GM23338 (cell line): ENCODE measurements at regions not wholly inside any gene's neighbourhood (a gene's known extent, or its start where the extent isn't known, plus 50 kb on each side); places are given as distances from the start of the nearest gene placed in this dataset.

Experiments
- ATAC-seq: fragments of 200-7000 bp; cut with Tn5 transposase; 3 replicates; pipeline ENCODE4 v1.9.1; 2020
- DNase-seq: peaks from one replicate; pipeline ENCODE4 v3.0.0-alpha.2; 2015; ENCODE audit warnings: low spot score
- H2AFZ ChIP-seq: fragments of 200-600 bp; sonication (generic); 2 replicates; pipeline ENCODE4 v1.8.0; 2016; ENCODE audit warnings: antibody characterized with exemption, mild to moderate bottlenecking, moderate library complexity
- H3F3A ChIP-seq: fragments of 200-600 bp; sonication (generic); replicated peaks from 2 replicates; pipeline ENCODE4 v1.8.0; 2017; ENCODE audit warnings: antibody characterized with exemption, mixed run types, low read depth
- H3K27ac ChIP-seq: fragments of 200-600 bp; sonication (generic); 2 replicates; pipeline ENCODE4 v1.6.1; 2016; ENCODE audit warnings: low read depth
- H3K27me3 ChIP-seq: fragments of 200-600 bp; sonication (generic); 2 replicates; pipeline ENCODE4 v1.8.0; 2016; ENCODE audit warnings: mild to moderate bottlenecking, mixed run types, moderate library complexity; ENCODE audit not compliant: insufficient read depth
- H3K36me3 ChIP-seq: fragments of 200-600 bp; sonication (generic); 2 replicates; pipeline ENCODE4 v1.8.0; 2016; ENCODE audit warnings: mild to moderate bottlenecking; ENCODE audit not compliant: insufficient read depth
- H3K4me1 ChIP-seq: fragments of 200-600 bp; sonication (generic); 2 replicates; pipeline ENCODE4 v1.8.0; 2016; ENCODE audit warnings: mild to moderate bottlenecking, moderate library complexity; ENCODE audit not compliant: insufficient read depth
- H3K4me2 ChIP-seq: fragments of 200-600 bp; sonication (generic); 2 replicates; pipeline ENCODE4 v1.7.1; 2017; ENCODE audit warnings: mixed run types
- H3K4me3 ChIP-seq: fragments of 200-600 bp; sonication (generic); 2 replicates; pipeline ENCODE4 v1.6.1; 2016; ENCODE audit warnings: mixed run types
- H3K79me2 ChIP-seq: fragments of 200-600 bp; sonication (generic); replicated peaks from 2 replicates; pipeline ENCODE4 v1.8.0; 2017; ENCODE audit warnings: mild to moderate bottlenecking; ENCODE audit not compliant: insufficient read depth
- H3K9me2 ChIP-seq: fragments of 200-600 bp; sonication (generic); 2 replicates; pipeline ENCODE4 v1.8.0; 2017; ENCODE audit not compliant: insufficient read depth
- H4K20me1 ChIP-seq: fragments of 200-600 bp; sonication (generic); replicated peaks from 2 replicates; pipeline ENCODE4 v1.8.0; 2017; ENCODE audit warnings: mild to moderate bottlenecking; ENCODE audit not compliant: insufficient read depth
- H3K27ac Mint-ChIP-seq: 2 replicates; pipeline ENCODE4 v1.8.0; 2020; ENCODE audit warnings: inconsistent platforms, mild to moderate bottlenecking, moderate library complexity, mixed read lengths
- H3K27me3 Mint-ChIP-seq: 3 replicates; pipeline ENCODE4 v1.8.0; 2022; ENCODE audit warnings: low read depth, mild to moderate bottlenecking, moderate library complexity, mixed read lengths, inconsistent platforms; ENCODE audit not compliant: insufficient read depth, poor library complexity
- H3K36me3 Mint-ChIP-seq: 3 replicates; pipeline ENCODE4 v1.8.0; 2021; ENCODE audit warnings: low read depth, mild to moderate bottlenecking, inconsistent platforms, moderate library complexity, mixed read lengths
- H3K4me1 Mint-ChIP-seq: 3 replicates; pipeline ENCODE4 v1.8.0; 2020; ENCODE audit warnings: mild to moderate bottlenecking, inconsistent platforms, mixed read lengths
- H3K4me3 Mint-ChIP-seq: 3 replicates; pipeline ENCODE4 v1.8.0; 2021; ENCODE audit warnings: moderate library complexity, mild to moderate bottlenecking, inconsistent platforms, mixed read lengths
- H3K9me3 Mint-ChIP-seq: 3 replicates; pipeline ENCODE4 v1.8.0; 2020; ENCODE audit warnings: moderate library complexity, mild to moderate bottlenecking, inconsistent platforms, mixed read lengths
- CTCF ChIP-seq, 2 experiments: fragments of 200-600 bp in 1 of 2; sonication (generic) in 1 of 2; conservative IDR thresholded peaks; 2 replicates each; pipeline versions ENCODE4 v1.5.1 to v1.6.1; 2016 to 2017; ENCODE audit warnings: antibody characterized with exemption in 2 of 2, low read depth in 2 of 2, mild to moderate bottlenecking in 2 of 2, moderate library complexity in 1 of 2
- ETS1 ChIP-seq: IDR thresholded peaks from 2 replicates; pipeline ENCODE4 v1.6.1; 2016; ENCODE audit warnings: antibody characterized with exemption
- ZNF331 ChIP-seq: fragments of 250-450 bp; sonication (Bioruptor Pico); IDR thresholded peaks from 2 replicates; pipeline ENCODE4 v1.5.0; 2020; ENCODE audit warnings: low read depth, mild to moderate bottlenecking, moderate library complexity
- ZNF462 ChIP-seq: fragments of 250-450 bp; sonication (Bioruptor Pico); IDR thresholded peaks from 2 replicates; pipeline ENCODE4 v1.5.0; 2020; ENCODE audit warnings: mild to moderate bottlenecking, moderate library complexity

GRCh38 chr11:45023065-45023365 is 72.3 kb upstream of the TP53I11 start:
- no peak for ATAC-seq
- no peaks in the 10 kb centered on the region for H3K36me3 ChIP-seq
- H3K9me3 Mint-ChIP-seq: no peaks in the 10 kb centered on the region
- DNase-seq: no peak
- H3K79me2 ChIP-seq: no peaks in the 10 kb centered on the region
- H3K27me3 ChIP-seq: no peaks in the 10 kb centered on the region
- no peak overlapping the region for H2AFZ ChIP-seq
- peaks cover 16% of the 10 kb centered on the region for H3K27me3 Mint-ChIP-seq
- H3K4me3 ChIP-seq: no peak overlapping the region
- H3F3A ChIP-seq: no peaks in the 10 kb centered on the region
- H3K9me2 ChIP-seq: no peaks in the 10 kb centered on the region
- no peaks in the 10 kb centered on the region for H4K20me1 ChIP-seq
- TF ChIP-seq ZNF331 (CRISPR knock-in tag): no peak
- no peak for TF ChIP-seq ETS1
- TF ChIP-seq CTCF (conservative IDR thresholded peaks at IDR 0.05; ENCODE audit: low read depth in 2 of 2): no peak
- no peak overlapping the region for H3K4me2 ChIP-seq
- H3K4me1 Mint-ChIP-seq: peaks cover 23% of the 10 kb centered on the region
- H3K4me1 ChIP-seq: peaks cover 27% of the 10 kb centered on the region
- H3K27ac Mint-ChIP-seq: no peak overlapping the region
- H3K27ac ChIP-seq: no peak overlapping the region
- no peak overlapping the region for H3K4me3 Mint-ChIP-seq
- H3K36me3 Mint-ChIP-seq: no peaks in the 10 kb centered on the region; the same call in 2 of the 3 replicates

- no peak for ATAC-seq
- TF ChIP-seq ZNF331 (CRISPR knock-in tag): no peak
- no peak for TF ChIP-seq ZNF462
- H3K4me3 Mint-ChIP-seq: no peak overlapping the region
- no peak overlapping the region for H3K4me3 ChIP-seq
- H3K27ac ChIP-seq: no peak overlapping the region
- H3K36me3 ChIP-seq: no peaks in the 10 kb centered on the region
- H3K36me3 Mint-ChIP-seq: no peaks in the 10 kb centered on the region; the same call in 2 of the 3 replicates
- no peak overlapping the region for H2AFZ ChIP-seq
- H3K4me2 ChIP-seq: no peak overlapping the region
- H3K4me1 Mint-ChIP-seq: peaks cover 18% of the 10 kb centered on the region
- H3K27ac Mint-ChIP-seq: no peak overlapping the region
- H4K20me1 ChIP-seq: no peaks in the 10 kb centered on the region
- H3K27me3 Mint-ChIP-seq: peaks cover 16% of the 10 kb centered on the region
- no peaks in the 10 kb centered on the region for H3F3A ChIP-seq
- no peaks in the 10 kb centered on the region for H3K27me3 ChIP-seq
- peaks cover 27% of the 10 kb centered on the region for H3K4me1 ChIP-seq
- no peak for DNase-seq
- H3K9me2 ChIP-seq: no peaks in the 10 kb centered on the region
- no peaks in the 10 kb centered on the region for H3K79me2 ChIP-seq
- H3K9me3 Mint-ChIP-seq: no peaks in the 10 kb centered on the region
These were observed 73.6 kb upstream of the TP53I11 start for GRCh38 chr11:45024316-45024715.
